GM12872 (cell line): ENCODE measurements at regions not wholly inside any gene's neighbourhood (a gene's known extent, or its start where the extent isn't known, plus 50 kb on each side); places are given as distances from the start of the nearest gene placed in this dataset.

Experiments
- CTCF ChIP-seq: IDR thresholded peaks from 3 replicates; pipeline ENCODE4 v1.5.1; 2011; ENCODE audit warnings: low read depth, mild to moderate bottlenecking, low read length, moderate library complexity; ENCODE audit not compliant: insufficient read depth

GRCh38 chr9:78383130-78383529 is 86.2 kb downstream of the PSAT1 start:
- TF ChIP-seq CTCF, result no peak

- no peak for TF ChIP-seq CTCF
Measured at GRCh38 chr9:78386348-78386747, 89.4 kb downstream of the PSAT1 start.

GRCh38 chr9:78386773-78387172 is 89.8 kb downstream of the PSAT1 start:
- TF ChIP-seq CTCF, result no peak

GRCh38 chr9:78393340-78393739 is 96.4 kb downstream of the PSAT1 start:
- no peak for TF ChIP-seq CTCF

GRCh38 chr9:78393932-78394331 is 97.0 kb downstream of the PSAT1 start:
- no peak for TF ChIP-seq CTCF

- no peak for TF ChIP-seq CTCF
Measured at GRCh38 chr9:78396087-78396486, 99.2 kb downstream of the PSAT1 start.

GRCh38 chr9:78397045-78397444 is 100.1 kb downstream of the PSAT1 start:
- no peak for TF ChIP-seq CTCF

GRCh38 chr9:78397454-78397853 is 100.5 kb downstream of the PSAT1 start:
- no peak for TF ChIP-seq CTCF
